HEK293 (cell line): ENCODE measurements at regions not wholly inside any gene's neighbourhood (a gene's known extent, or its start where the extent isn't known, plus 50 kb on each side); places are given as distances from the start of the nearest gene placed in this dataset.

ENCODE experiments used
- GLIS1 ChIP-seq: fragments of 450-650 bp; formaldehyde crosslinking; IDR thresholded peaks from 2 replicates; pipeline ENCODE4 v1.5.1; 2016; ENCODE audit warnings: missing biosample characterization, missing genetic modification characterization
- SP2 ChIP-seq: fragments of 450-650 bp; formaldehyde crosslinking; IDR thresholded peaks from 2 replicates; pipeline ENCODE4 v1.5.1; 2016; ENCODE audit warnings: missing biosample characterization, missing genetic modification characterization
- ZNF324 ChIP-seq: fragments of 450-650 bp; formaldehyde crosslinking; IDR thresholded peaks from 2 replicates; pipeline ENCODE4 v1.5.1; 2016; ENCODE audit warnings: missing biosample characterization, missing genetic modification characterization
- ZNF629 ChIP-seq: fragments of 450-650 bp; formaldehyde crosslinking; IDR thresholded peaks from 2 replicates; pipeline ENCODE4 v1.5.1; 2017; ENCODE audit warnings: missing biosample characterization, missing genetic modification characterization
- ZNF664 ChIP-seq: fragments of 450-650 bp; formaldehyde crosslinking; IDR thresholded peaks from 2 replicates; pipeline ENCODE4 v1.5.1; 2016; ENCODE audit warnings: missing biosample characterization, missing genetic modification characterization
- TF ChIP-seq, protein P1 (sequence below): fragments of 450-650 bp; formaldehyde crosslinking; IDR thresholded peaks from 2 replicates; pipeline ENCODE4 v1.5.1; 2016; ENCODE audit warnings: missing biosample characterization, missing genetic modification characterization
- TF ChIP-seq, protein P2 (sequence below): fragments of 450-650 bp; formaldehyde crosslinking; IDR thresholded peaks from 2 replicates; pipeline ENCODE4 v1.5.1; 2016; ENCODE audit warnings: missing biosample characterization, missing genetic modification characterization
- TF ChIP-seq, protein P3 (sequence below): fragments of 450-650 bp; formaldehyde crosslinking; IDR thresholded peaks from 2 replicates; pipeline ENCODE4 v1.5.1; 2016; ENCODE audit warnings: missing biosample characterization, missing genetic modification characterization
- TF ChIP-seq, protein P4 (sequence below): sonication (generic); formaldehyde crosslinking; IDR thresholded peaks from 2 replicates; pipeline ENCODE4 v1.8.1; 2022; ENCODE audit warnings: mild to moderate bottlenecking, moderate library complexity, missing genetic modification reagents
- TF ChIP-seq, protein P5 (sequence below): fragments of 450-650 bp; formaldehyde crosslinking; IDR thresholded peaks from 2 replicates; pipeline ENCODE4 v1.5.1; 2016; ENCODE audit warnings: missing biosample characterization, missing genetic modification characterization

DNA sequence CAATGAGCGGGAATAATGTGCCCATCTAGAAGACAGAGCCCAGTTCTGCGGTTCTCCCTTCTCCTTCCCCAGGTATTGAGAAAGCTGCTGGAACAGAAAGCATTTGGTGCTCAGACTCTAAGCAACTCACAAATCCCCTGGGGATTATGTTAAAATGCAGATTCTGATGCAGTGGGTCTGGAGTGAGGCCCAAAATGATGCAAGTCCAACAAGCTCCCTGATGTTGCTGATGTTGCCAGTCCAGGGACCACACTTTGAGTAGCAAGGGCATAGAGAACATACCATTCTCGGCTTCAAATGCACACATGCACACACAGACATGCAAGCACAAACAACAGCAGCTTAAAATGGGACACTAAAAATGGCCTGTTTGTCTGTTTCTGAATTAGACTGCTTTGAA lies 274.8 kb upstream of the NCKAP5 start:
- TF ChIP-seq, protein P1, sequence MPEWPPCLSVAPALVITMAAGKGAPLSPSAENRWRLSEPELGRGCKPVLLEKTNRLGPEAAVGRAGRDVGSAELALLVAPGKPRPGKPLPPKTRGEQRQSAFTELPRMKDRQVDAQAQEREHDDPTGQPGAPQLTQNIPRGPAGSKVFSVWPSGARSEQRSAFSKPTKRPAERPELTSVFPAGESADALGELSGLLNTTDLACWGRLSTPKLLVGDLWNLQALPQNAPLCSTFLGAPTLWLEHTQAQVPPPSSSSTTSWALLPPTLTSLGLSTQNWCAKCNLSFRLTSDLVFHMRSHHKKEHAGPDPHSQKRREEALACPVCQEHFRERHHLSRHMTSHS, result no peak
- TF ChIP-seq, protein P2, sequence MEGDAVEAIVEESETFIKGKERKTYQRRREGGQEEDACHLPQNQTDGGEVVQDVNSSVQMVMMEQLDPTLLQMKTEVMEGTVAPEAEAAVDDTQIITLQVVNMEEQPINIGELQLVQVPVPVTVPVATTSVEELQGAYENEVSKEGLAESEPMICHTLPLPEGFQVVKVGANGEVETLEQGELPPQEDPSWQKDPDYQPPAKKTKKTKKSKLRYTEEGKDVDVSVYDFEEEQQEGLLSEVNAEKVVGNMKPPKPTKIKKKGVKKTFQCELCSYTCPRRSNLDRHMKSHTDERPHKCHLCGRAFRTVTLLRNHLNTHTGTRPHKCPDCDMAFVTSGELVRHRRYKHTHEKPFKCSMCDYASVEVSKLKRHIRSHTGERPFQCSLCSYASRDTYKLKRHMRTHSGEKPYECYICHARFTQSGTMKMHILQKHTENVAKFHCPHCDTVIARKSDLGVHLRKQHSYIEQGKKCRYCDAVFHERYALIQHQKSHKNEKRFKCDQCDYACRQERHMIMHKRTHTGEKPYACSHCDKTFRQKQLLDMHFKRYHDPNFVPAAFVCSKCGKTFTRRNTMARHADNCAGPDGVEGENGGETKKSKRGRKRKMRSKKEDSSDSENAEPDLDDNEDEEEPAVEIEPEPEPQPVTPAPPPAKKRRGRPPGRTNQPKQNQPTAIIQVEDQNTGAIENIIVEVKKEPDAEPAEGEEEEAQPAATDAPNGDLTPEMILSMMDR (tag by site-specific recombination), result no peak
- TF ChIP-seq SP2 (tag by site-specific recombination) (no peak), ZNF324 (tag by site-specific recombination) (no peak), GLIS1 (tag by site-specific recombination) (no peak), ZNF629 (no peak), ZNF664 (tag by site-specific recombination) (no peak)
- TF ChIP-seq, protein P3, sequence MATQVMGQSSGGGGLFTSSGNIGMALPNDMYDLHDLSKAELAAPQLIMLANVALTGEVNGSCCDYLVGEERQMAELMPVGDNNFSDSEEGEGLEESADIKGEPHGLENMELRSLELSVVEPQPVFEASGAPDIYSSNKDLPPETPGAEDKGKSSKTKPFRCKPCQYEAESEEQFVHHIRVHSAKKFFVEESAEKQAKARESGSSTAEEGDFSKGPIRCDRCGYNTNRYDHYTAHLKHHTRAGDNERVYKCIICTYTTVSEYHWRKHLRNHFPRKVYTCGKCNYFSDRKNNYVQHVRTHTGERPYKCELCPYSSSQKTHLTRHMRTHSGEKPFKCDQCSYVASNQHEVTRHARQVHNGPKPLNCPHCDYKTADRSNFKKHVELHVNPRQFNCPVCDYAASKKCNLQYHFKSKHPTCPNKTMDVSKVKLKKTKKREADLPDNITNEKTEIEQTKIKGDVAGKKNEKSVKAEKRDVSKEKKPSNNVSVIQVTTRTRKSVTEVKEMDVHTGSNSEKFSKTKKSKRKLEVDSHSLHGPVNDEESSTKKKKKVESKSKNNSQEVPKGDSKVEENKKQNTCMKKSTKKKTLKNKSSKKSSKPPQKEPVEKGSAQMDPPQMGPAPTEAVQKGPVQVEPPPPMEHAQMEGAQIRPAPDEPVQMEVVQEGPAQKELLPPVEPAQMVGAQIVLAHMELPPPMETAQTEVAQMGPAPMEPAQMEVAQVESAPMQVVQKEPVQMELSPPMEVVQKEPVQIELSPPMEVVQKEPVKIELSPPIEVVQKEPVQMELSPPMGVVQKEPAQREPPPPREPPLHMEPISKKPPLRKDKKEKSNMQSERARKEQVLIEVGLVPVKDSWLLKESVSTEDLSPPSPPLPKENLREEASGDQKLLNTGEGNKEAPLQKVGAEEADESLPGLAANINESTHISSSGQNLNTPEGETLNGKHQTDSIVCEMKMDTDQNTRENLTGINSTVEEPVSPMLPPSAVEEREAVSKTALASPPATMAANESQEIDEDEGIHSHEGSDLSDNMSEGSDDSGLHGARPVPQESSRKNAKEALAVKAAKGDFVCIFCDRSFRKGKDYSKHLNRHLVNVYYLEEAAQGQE, result no peak
- TF ChIP-seq, protein P4, sequence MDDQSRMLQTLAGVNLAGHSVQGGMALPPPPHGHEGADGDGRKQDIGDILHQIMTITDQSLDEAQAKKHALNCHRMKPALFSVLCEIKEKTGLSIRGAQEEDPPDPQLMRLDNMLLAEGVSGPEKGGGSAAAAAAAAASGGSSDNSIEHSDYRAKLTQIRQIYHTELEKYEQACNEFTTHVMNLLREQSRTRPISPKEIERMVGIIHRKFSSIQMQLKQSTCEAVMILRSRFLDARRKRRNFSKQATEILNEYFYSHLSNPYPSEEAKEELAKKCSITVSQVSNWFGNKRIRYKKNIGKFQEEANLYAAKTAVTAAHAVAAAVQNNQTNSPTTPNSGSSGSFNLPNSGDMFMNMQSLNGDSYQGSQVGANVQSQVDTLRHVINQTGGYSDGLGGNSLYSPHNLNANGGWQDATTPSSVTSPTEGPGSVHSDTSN (CRISPR knock-in tag), result no peak
- TF ChIP-seq, protein P5, sequence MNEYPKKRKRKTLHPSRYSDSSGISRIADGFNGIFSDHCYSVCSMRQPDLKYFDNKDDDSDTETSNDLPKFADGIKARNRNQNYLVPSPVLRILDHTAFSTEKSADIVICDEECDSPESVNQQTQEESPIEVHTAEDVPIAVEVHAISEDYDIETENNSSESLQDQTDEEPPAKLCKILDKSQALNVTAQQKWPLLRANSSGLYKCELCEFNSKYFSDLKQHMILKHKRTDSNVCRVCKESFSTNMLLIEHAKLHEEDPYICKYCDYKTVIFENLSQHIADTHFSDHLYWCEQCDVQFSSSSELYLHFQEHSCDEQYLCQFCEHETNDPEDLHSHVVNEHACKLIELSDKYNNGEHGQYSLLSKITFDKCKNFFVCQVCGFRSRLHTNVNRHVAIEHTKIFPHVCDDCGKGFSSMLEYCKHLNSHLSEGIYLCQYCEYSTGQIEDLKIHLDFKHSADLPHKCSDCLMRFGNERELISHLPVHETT (tag by site-specific recombination), result no peak
